Mesenchymal stem cell (in vitro differentiated cells and primary cell): ENCODE measurements at regions not wholly inside any gene's neighbourhood (a gene's known extent, or its start where the extent isn't known, plus 50 kb on each side); places are given as distances from the start of the nearest gene placed in this dataset.
A peak's percentile ranks its signal among the peaks of the same experiment; 100 is the strongest.

Source experiments
- DNase-seq: peaks from one replicate; pipeline ENCODE4 v3.0.0-alpha.2; 2013
- H2AFZ ChIP-seq: one replicate; pipeline ENCODE4 v1.6.1; 2013; ENCODE audit warnings: low read depth, mild to moderate bottlenecking, control low read depth, inconsistent platforms, low read length, moderate library complexity
- H2AK5ac ChIP-seq: 2 replicates; pipeline ENCODE4 v1.6.1; 2013; ENCODE audit warnings: low read length, moderate library complexity, mild to moderate bottlenecking, inconsistent platforms; ENCODE audit not compliant: severe bottlenecking
- H2BK120ac ChIP-seq: one replicate; pipeline ENCODE4 v1.6.1; 2013; ENCODE audit warnings: low read depth, mild to moderate bottlenecking, inconsistent platforms, low read length, moderate library complexity
- H2BK12ac ChIP-seq, 2 experiments: one replicate each; pipeline ENCODE4 v1.6.1; 2013; ENCODE audit warnings: inconsistent platforms in 2 of 2, low read length in 2 of 2, mild to moderate bottlenecking in 2 of 2, moderate library complexity in 2 of 2, control low read depth in 1 of 2
- H2BK15ac ChIP-seq: one replicate; pipeline ENCODE4 v1.6.1; 2013; ENCODE audit warnings: mild to moderate bottlenecking, low read depth, inconsistent platforms; ENCODE audit not compliant: poor library complexity, severe bottlenecking
- H2BK5ac ChIP-seq: 2 replicates; pipeline ENCODE4 v1.6.1; 2013; ENCODE audit warnings: low read depth, mild to moderate bottlenecking, low read length, control low read depth, inconsistent platforms; ENCODE audit not compliant: poor library complexity, severe bottlenecking
- H3K14ac ChIP-seq, 2 experiments: one replicate each; pipeline ENCODE4 v1.6.1; 2013; ENCODE audit warnings: inconsistent platforms in 2 of 2, low read length in 2 of 2, control low read depth in 1 of 2, mild to moderate bottlenecking in 1 of 2, moderate library complexity in 1 of 2
- H3K18ac ChIP-seq, 2 experiments: one replicate each; pipeline ENCODE4 v1.6.1; 2013; ENCODE audit warnings: inconsistent platforms in 2 of 2, low read length in 2 of 2, control low read depth in 1 of 2, low read depth in 1 of 2, mild to moderate bottlenecking in 1 of 2
- H3K23ac ChIP-seq, 2 experiments: one replicate each; pipeline ENCODE4 v1.6.1; 2013; ENCODE audit warnings: inconsistent platforms in 2 of 2, low read length in 2 of 2, mild to moderate bottlenecking in 2 of 2, moderate library complexity in 2 of 2, control low read depth in 1 of 2
- H3K27ac ChIP-seq: 2 replicates; pipeline ENCODE4 v1.5.1; 2013; ENCODE audit warnings: mild to moderate bottlenecking, moderate library complexity, low read length, control low read depth, inconsistent platforms; ENCODE audit not compliant: poor library complexity, severe bottlenecking
- H3K27me3 ChIP-seq, 2 experiments: 2 replicates each; pipeline versions ENCODE4 v1.6.1 to v1.7.0; 2013; ENCODE audit warnings: low read length in 2 of 2, mild to moderate bottlenecking in 2 of 2, moderate library complexity in 2 of 2, control low read depth in 1 of 2, inconsistent platforms in 1 of 2; ENCODE audit not compliant: control insufficient read depth in 1 of 2, insufficient read depth in 1 of 2
- H3K36me3 ChIP-seq, 2 experiments: 2 replicates each; pipeline versions ENCODE4 v1.6.1 to v1.7.0; 2013; ENCODE audit warnings: low read length in 2 of 2, control low read depth in 1 of 2, inconsistent platforms in 1 of 2, low read depth in 1 of 2, mild to moderate bottlenecking in 1 of 2; ENCODE audit not compliant: insufficient read depth in 2 of 2, control insufficient read depth in 1 of 2
- H3K4ac ChIP-seq, 2 experiments: one replicate each; pipeline ENCODE4 v1.6.1; 2013; ENCODE audit warnings: inconsistent platforms in 2 of 2, low read length in 2 of 2, mild to moderate bottlenecking in 2 of 2, moderate library complexity in 2 of 2, control low read depth in 1 of 2, low read depth in 1 of 2
- H3K4me1 ChIP-seq: 2 replicates; pipeline ENCODE4 v1.6.1; 2013; ENCODE audit warnings: low read depth, low read length, control low read depth; ENCODE audit not compliant: control insufficient read depth, insufficient read depth
- H3K4me2 ChIP-seq: 2 replicates; pipeline ENCODE4 v1.6.1; 2013; ENCODE audit warnings: low read length, mild to moderate bottlenecking, inconsistent platforms; ENCODE audit not compliant: poor library complexity, severe bottlenecking
- H3K4me3 ChIP-seq, 2 experiments: 2 replicates each; pipeline versions ENCODE4 v1.5.1 to v1.7.0; 2013; ENCODE audit warnings: low read length in 2 of 2, mild to moderate bottlenecking in 2 of 2, control low read depth in 1 of 2, low read depth in 1 of 2; ENCODE audit not compliant: insufficient read depth in 1 of 2
- H3K79me1 ChIP-seq: replicated peaks from 2 replicates; pipeline ENCODE4 v1.6.1; 2013; ENCODE audit warnings: mild to moderate bottlenecking, control low read depth, low read length, inconsistent platforms; ENCODE audit not compliant: poor library complexity, severe bottlenecking
- H3K9ac ChIP-seq: 2 replicates; pipeline ENCODE4 v1.7.0; 2013; ENCODE audit warnings: mild to moderate bottlenecking, low read length, moderate library complexity
- H3K9me3 ChIP-seq: 2 replicates; pipeline ENCODE4 v1.7.0; 2013; ENCODE audit warnings: mild to moderate bottlenecking, low read length; ENCODE audit not compliant: control insufficient read depth
- H4K8ac ChIP-seq: one replicate; pipeline ENCODE4 v1.6.1; 2013; ENCODE audit warnings: inconsistent platforms, mild to moderate bottlenecking, low read length, moderate library complexity
- H4K91ac ChIP-seq: one replicate; pipeline ENCODE4 v1.6.1; 2013; ENCODE audit warnings: mild to moderate bottlenecking, low read length, inconsistent platforms
- WGBS: methylation state at CpG from one replicate; pipeline ENCODE4 v1.1.7; 2013; ENCODE audit warnings: mixed read lengths; 5-methylcytosine and 5-hydroxymethylcytosine counted together

- DNase-seq = no peak
- H3K27ac ChIP-seq = peak overlapping the region; percentile 54
- no peaks in the 10 kb centered on the region for H3K79me1 ChIP-seq
- H3K4me3 ChIP-seq = no peak overlapping the region
- WGBS = no CpG with 5 or more reads among the region's 1 CpG
- no peak overlapping the region for H2BK12ac ChIP-seq
- no peaks in the 10 kb centered on the region for H3K9me3 ChIP-seq
- H4K91ac ChIP-seq = no peak overlapping the region
- H4K8ac ChIP-seq = no peak overlapping the region
- no peak overlapping the region for H3K4ac ChIP-seq
- H3K14ac ChIP-seq = no peak overlapping the region
- H3K36me3 ChIP-seq = no peaks in the 10 kb centered on the region
- H3K9ac ChIP-seq = peak overlapping the region; percentile 55
- H2BK120ac ChIP-seq = no peak overlapping the region
- no peak overlapping the region for H3K18ac ChIP-seq
- peaks cover 3% of the 10 kb centered on the region for H3K4me1 ChIP-seq
- no peaks in the 10 kb centered on the region for H3K27me3 ChIP-seq
- H3K23ac ChIP-seq = no peak overlapping the region
- no peak overlapping the region for H3K4me2 ChIP-seq
- H2AFZ ChIP-seq = no peak overlapping the region
- H2BK5ac ChIP-seq = no peak overlapping the region
- H2BK15ac ChIP-seq = no peak overlapping the region
- no peak overlapping the region for H2AK5ac ChIP-seq
Observed at GRCh38 chr11:56885177-56885576, 103.5 kb upstream of the OR5AK2 start.

GRCh38 chr11:56883371-56883987, 105.2 kb upstream of the OR5AK2 start:
- Histone ChIP-seq H3K36me3 (no peaks in the 10 kb centered on the region), H2AK5ac (no peak overlapping the region), H4K8ac (no peak overlapping the region), H3K79me1 (no peaks in the 10 kb centered on the region), H3K4me3 (no peak overlapping the region), H2BK15ac (no peak overlapping the region), H3K4me1 (peaks cover 3% of the 10 kb centered on the region), H3K27me3 (no peaks in the 10 kb centered on the region), H3K9me3 (no peaks in the 10 kb centered on the region), H3K23ac (no peak overlapping the region), H3K18ac (no peak overlapping the region), H2BK5ac (no peak overlapping the region), H3K14ac (no peak overlapping the region), H3K4me2 (no peak overlapping the region), H4K91ac (no peak overlapping the region), H2BK120ac (no peak overlapping the region), H3K9ac (no peak overlapping the region), H2BK12ac (no peak overlapping the region), H3K27ac (no peak overlapping the region), H3K4ac (no peak overlapping the region), H2AFZ (no peak overlapping the region)
- 89% methylated on average over 8 of the region's 9 CpGs for WGBS
- no peak for DNase-seq

- no peak overlapping the region for H2AK5ac ChIP-seq
- no peak overlapping the region for H2BK120ac ChIP-seq
- no peak overlapping the region for H3K4ac ChIP-seq
- no peak overlapping the region for H4K91ac ChIP-seq
- no peak overlapping the region for H4K8ac ChIP-seq
- no peak overlapping the region for H2BK15ac ChIP-seq
- no peaks in the 10 kb centered on the region for H3K79me1 ChIP-seq
- no peak overlapping the region for H3K27ac ChIP-seq
- no peak overlapping the region for H2BK5ac ChIP-seq
- WGBS = 68% methylated on average over 3 of the region's 3 CpGs
- no peak overlapping the region for H2AFZ ChIP-seq
- no peak overlapping the region for H2BK12ac ChIP-seq
- DNase-seq = no peak
- peak overlapping the region in 1 of 2 experiments; percentile 26 for H3K4me3 ChIP-seq
- no peak overlapping the region for H3K4me2 ChIP-seq
- H3K27me3 ChIP-seq = no peaks in the 10 kb centered on the region
- no peaks in the 10 kb centered on the region for H3K36me3 ChIP-seq
- no peak overlapping the region for H3K23ac ChIP-seq
- H3K9ac ChIP-seq = peak overlapping the region; percentile 31
- no peaks in the 10 kb centered on the region for H3K9me3 ChIP-seq
- no peak overlapping the region for H3K18ac ChIP-seq
- H3K4me1 ChIP-seq = no peaks in the 10 kb centered on the region
- no peak overlapping the region for H3K14ac ChIP-seq
Observed at GRCh38 chr11:56876621-56877275, 112.0 kb upstream of the OR5AK2 start.

- H3K4me2 ChIP-seq = no peak overlapping the region
- no peaks in the 10 kb centered on the region for H3K4me1 ChIP-seq
- H2BK5ac ChIP-seq = no peak overlapping the region
- H3K4ac ChIP-seq = no peak overlapping the region
- no peak overlapping the region for H3K9ac ChIP-seq
- no peaks in the 10 kb centered on the region for H3K36me3 ChIP-seq
- no peak overlapping the region for H3K18ac ChIP-seq
- H3K27me3 ChIP-seq = peaks cover 0 to 2% of the 10 kb centered on the region in 2 experiments
- H3K4me3 ChIP-seq = no peak overlapping the region
- no peaks in the 10 kb centered on the region for H3K79me1 ChIP-seq
- no peak overlapping the region for H4K91ac ChIP-seq
- no peak overlapping the region for H2BK12ac ChIP-seq
- no peak overlapping the region for H3K23ac ChIP-seq
- DNase-seq = no peak
- 63% methylated on average over 2 of the region's 2 CpGs for WGBS
- no peaks in the 10 kb centered on the region for H3K9me3 ChIP-seq
- no peak overlapping the region for H2AFZ ChIP-seq
- H4K8ac ChIP-seq = no peak overlapping the region
- no peak overlapping the region for H2BK15ac ChIP-seq
- no peak overlapping the region for H3K27ac ChIP-seq
- no peak overlapping the region for H2BK120ac ChIP-seq
- no peak overlapping the region for H3K14ac ChIP-seq
- H2AK5ac ChIP-seq = no peak overlapping the region
Observed at GRCh38 chr11:56855217-56855616, 106.7 kb upstream of the OR9G4 start.
